Adrenal gland (tissue), 5 donors: ENCODE measurements at regions not wholly inside any gene's neighbourhood (a gene's known extent, or its start where the extent isn't known, plus 50 kb on each side); places are given as distances from the start of the nearest gene placed in this dataset.

Source experiments
- POLR2A ChIP-seq, 2 donors: fragments of 450-650 bp; IDR thresholded peaks; one replicate each; pipeline ENCODE4 v1.6.1; 2017; ENCODE audit warnings: antibody characterized with exemption in 2 of 2, mild to moderate bottlenecking in 2 of 2, moderate library complexity in 1 of 2
- TF ChIP-seq, protein P1 (sequence below), 6 experiments: fragments of 450-650 bp in 4 of 6; fragments of 200-600 bp in 2 of 6; sonication (generic) in 1 of 6; IDR thresholded peaks; 1 replicate in 5 of 6; 2 replicates in 1 of 6; pipeline versions ENCODE4 v1.5.1 to v1.8.0; 2016 to 2021; ENCODE audit warnings: antibody characterized with exemption in 6 of 6, mild to moderate bottlenecking in 2 of 6, moderate library complexity in 1 of 6
- donor health status: DM: no; HTN: no; CAD: no.

DNA sequence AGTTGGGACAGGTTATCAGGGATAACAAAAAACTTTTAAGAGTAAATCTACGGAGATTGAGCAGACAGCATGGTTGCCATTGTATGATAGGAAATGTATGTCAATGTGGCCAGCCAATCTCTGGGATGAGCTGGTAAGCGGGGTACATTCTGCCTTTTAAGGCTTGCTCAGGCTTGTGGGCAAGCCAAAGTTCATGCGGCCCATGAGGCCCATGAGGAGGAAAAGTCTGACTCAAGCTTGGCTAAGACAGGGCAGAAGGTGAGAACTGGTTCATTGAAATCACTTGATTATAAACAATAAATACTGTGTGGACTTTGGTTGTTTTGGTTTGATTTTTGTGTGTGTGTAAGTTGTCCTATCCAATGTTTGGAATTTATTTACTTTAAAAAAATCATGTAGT, 997.1 kb downstream of the DNAH5 start:
- TF ChIP-seq, protein P1, sequence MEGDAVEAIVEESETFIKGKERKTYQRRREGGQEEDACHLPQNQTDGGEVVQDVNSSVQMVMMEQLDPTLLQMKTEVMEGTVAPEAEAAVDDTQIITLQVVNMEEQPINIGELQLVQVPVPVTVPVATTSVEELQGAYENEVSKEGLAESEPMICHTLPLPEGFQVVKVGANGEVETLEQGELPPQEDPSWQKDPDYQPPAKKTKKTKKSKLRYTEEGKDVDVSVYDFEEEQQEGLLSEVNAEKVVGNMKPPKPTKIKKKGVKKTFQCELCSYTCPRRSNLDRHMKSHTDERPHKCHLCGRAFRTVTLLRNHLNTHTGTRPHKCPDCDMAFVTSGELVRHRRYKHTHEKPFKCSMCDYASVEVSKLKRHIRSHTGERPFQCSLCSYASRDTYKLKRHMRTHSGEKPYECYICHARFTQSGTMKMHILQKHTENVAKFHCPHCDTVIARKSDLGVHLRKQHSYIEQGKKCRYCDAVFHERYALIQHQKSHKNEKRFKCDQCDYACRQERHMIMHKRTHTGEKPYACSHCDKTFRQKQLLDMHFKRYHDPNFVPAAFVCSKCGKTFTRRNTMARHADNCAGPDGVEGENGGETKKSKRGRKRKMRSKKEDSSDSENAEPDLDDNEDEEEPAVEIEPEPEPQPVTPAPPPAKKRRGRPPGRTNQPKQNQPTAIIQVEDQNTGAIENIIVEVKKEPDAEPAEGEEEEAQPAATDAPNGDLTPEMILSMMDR (IDR thresholded peaks at IDR 0.05), result no peak
- TF ChIP-seq POLR2A (IDR thresholded peaks at IDR 0.05), result no peak
